ENCODE measurements at regions not wholly inside any gene's neighbourhood (a gene's known extent, or its start where the extent isn't known, plus 50 kb on each side); places are given as distances from the start of the nearest gene placed in this dataset.

DNA sequence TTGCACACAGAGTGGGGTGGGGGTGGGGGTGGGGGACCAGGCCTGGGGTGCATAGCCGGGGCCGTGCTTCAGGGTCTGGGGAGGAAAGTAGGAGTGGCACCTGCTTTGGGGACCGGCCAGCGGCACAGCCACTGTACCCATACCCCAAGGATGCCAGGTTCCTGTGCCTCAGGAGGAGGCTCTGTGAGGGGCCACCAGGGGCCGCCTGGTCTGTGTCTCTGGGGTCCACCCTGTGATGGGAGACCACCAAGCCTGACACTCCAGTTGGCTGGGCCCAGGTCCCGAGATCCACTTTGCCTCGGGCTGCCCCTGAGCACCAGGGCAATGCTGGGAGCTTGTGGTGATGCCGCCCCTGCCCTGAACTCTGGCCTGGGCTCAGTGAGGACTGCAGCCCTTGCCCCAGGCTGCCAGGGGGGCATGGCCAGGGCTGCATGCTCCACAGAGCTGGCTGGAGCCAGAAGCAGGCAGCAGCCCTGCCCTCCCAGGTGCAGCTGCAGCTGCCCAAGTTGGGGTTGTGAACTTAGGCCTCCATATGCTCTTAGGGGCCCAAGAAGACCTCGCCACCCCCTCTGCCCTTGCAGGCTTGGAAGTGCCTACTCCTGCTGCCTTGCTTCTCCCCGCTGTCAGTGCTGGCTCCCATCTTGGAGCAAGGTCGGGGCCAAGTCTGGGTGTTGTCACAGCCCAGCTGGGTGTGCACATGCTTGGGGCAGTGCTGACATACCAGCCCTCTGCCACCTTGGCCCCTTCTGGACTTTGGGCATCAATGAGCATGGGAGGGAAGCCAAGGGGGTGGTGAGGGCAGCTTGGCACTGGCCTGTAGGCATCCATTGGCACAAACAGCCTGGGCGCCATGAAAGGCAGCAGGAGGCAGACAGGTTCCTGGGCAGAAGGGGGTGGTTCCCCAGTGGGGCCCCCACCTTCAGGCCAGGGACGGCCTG is 123.3 kb upstream of the THY1 start:
- no peak for DNase-seq (ENCODE audit: low read depth)

DNA sequence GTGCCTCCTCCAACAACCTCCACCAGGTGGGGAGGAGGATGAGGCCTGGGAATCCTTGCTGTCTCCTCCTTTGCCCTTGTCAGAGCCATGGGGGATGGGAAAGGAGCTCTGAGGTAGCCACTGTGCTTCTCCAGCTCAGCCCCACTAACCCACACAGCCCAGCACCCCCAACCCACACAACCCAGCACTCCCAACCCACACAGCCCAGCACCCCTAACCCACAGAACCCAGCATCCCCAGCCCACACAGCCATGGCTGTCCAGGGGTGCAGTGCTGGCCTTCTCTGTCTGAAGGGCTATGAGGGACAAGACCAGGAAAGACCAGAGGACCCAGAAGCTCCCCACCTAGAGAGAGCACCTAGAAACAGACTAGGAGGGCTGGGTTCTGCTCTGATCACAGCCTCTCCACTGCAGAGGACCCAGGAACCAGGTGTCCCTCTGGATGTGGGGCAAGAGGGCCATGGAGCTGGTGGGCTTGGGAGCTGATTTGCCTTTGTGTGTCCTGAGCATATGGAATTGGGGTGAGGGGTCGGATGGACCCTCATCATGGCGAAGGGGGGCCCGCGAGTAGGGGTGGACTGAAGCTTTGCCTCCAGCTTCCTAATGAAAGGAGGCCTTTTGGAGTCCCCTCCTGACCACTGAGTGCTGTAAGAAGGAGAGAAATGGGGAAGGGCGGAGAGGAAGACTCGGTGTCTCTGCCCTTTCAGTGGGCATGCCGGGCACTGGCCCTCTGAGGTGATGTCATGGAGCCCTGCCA is 117.6 kb upstream of the THY1 start:
- no peak for DNase-seq (ENCODE audit: low read depth)

DNA sequence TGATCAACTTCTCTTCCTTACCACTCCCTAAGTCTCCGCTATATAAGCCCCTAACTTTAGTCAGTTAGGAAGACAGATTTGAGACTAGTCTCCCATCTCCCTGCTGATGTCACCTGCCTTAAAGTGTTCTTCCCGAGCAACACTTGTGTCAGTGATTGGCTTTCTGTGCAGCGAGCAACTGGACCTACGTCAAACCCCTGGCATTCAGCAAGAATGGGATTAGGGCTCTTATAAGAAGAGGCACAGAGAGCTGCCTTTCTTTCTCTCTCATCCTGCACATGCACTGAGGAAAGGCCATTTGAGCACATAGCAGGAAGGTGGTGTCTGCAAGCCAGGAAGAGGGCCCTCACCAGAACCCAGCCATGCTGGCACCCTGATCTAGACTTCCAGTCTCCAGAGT is 116.6 kb upstream of the THY1 start:
- no peak for DNase-seq (ENCODE audit: low read depth)

DNA sequence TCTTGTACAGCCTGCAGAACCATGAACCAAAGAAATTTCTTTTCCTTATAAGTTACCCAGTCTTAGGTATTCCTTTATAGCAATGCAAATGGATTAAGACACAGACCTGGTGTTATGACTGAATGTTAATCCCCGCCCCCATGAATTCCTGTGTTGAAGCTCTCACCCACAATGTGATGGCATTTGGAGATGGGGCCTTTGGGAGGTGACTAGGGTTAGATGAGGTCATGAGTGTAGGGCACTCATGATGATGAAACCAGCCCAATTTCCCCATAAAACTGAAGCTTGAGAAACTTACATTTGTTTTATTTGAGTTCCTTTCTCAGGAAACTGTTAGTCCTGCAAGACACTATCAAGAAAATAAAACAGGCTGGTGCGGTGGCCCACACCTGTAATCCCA is 115.8 kb upstream of the THY1 start:
- no peak for DNase-seq (ENCODE audit: low read depth)

DNA sequence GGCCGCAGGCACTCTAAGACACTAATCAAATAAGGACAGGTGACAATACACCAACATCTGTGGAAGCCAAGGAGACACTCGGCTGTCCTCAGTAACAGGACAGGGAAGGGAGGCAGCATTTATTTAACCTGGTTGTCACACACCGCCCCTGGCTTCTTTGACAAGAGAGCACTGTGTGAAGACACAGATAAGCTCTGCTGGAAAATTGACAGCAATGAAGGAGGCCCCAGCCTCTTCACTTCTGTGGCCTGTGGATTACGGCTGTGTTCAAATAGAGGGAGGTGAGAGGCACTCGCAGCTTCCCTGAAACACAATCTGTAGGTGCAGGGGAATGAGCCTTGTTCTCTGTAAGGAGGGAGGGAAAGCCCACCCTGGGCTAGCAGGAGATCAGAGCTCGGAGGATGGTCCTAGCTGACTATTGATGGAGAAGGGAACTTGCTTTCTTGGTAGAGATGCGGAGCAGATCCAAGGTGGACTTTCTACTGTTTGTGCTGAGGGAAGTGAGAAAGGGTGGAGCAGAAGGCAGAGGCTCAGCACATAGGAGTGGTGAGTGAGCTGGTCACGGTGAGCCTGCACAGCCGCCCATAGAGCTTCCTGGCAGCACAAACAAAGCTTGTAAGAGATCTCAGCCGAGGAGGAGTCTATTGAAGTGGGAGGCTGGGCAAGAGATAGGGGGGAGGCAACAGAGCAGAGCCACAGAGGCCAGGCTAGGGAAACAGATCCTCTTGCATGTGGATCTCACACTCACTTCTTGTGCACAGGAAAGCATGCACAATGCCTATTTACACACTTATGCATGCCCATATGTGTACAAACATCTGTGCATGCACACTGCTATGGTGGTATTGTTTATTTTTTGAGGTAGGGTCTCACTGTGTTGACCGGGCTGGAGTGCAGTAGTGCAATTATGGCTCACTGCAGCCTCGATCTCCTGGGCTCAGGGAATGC is 114.6 kb upstream of the THY1 start:
- DNase-seq (ENCODE audit: low read depth) = no peak

DNA sequence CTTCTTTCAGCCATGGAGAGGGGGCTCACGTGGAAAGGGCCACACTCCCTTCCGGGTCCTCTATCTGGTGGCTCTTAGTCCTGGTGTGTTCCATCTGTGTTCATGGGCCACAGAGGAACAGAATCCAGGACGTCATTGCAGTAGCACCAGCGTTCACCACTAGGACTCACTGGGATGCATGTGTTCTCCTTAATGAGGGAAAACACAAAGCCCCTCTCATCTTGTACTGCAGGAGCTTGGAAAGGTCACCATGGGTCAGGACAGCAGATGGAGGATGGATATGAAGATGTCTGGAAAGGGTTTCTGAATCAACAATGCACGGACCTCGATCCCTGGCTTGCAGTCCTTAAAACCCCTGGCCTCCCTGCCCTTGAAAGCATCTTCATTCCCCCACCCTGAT is 113.8 kb upstream of the THY1 start:
- DNase-seq (ENCODE audit: low read depth) = no peak

DNA sequence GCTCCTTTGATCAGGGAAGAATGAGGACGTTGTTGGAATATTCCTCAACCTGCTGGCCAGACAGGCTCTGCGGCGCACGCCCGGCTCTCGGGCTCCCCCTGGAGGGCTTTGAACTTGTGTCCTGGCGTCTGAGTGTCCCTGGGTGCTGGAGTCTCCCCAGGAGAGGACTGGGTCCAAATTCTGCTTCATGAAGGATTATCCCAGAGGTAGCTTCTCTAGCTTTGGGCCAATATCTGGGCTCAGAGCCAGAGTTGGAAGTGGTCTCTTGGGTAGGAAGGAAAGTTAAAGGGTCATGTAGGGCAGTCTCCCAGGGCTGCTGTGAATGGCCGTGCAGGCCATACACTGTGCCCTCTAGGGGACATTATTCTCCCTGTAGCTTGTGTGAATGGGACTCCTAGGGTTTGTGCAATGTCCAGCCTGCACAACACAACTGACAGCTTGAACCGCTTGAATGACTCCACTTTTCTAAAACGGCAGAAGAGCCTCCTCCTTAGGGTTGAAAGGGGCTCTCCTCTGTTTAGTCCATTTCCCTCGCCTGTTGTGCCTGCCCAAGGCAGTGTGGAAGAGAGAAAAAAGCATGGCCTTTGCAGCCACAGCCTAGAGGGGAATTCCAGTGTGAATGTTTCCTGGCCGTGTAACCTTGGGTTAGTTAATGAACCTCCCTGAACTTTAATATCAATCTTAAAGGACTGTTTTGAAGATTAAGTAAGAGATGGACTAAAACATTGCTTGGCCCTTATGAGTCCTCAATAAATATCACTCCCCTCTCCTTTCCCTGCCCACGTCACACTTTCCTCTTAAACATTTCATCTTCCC is 111.2 kb upstream of the THY1 start:
- DNase-seq (ENCODE audit: low read depth) = peak; percentile 14

DNA sequence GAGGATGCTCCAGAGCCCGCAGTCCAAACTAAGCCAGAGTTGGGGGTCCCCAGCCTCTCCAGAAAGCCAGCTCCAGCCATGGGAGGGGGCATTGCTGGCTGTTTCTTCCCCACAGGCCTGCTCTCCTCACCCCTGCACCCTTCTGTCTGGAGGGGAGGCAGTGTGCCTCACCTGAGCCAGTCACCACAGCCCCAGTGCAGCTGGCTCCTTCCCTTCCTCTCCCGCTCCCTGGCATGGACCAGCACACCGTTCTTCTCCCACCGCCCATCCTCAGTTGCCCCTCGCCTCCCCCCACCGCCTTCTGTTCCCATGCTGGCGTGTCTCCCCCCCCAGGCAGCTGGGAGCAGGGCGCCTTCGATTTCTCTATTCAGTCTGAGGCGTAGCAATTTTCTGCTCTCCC is 110.5 kb upstream of the THY1 start:
- DNase-seq (ENCODE audit: low read depth) = no peak

DNA sequence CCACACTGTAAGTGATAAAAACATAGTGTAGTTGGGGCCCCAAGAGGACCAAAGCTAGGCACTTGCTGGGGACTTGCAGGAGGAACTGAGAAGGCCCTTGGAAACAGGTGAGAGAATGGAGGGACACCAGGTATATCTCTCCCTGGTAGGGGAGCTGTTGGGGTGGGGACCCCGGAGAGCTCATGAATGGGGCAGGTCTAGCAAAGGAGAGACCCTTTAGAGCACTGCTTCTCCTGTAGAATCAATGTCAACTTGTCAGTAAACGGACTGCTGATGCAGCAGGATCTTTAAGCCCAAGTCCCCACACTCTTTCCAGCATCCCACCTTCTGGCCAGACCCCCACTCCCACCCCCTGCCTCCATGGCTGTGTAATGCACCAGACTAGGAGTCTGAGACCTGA is 109.6 kb upstream of the THY1 start:
- DNase-seq (ENCODE audit: low read depth) = no peak

DNA sequence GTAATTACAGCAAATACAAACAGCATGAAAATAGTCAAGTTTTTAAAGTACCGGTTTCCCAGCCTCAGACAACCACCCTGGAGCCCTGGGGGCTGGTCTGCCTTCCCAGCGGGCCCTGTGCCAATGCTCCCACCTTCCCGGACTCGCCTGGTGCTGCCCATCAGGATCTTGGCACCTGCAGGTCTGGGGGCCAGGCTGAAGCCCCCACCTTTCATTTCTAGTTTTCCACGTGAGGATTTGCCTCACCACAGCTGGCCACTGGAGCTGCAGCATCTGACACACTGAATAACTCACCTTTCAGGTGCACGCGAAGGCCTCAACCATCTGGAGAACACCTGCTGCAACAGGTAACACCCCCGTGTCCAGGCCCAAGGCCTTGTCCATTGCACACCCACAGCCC is 108.7 kb upstream of the THY1 start:
- no peak for DNase-seq (ENCODE audit: low read depth)

DNA sequence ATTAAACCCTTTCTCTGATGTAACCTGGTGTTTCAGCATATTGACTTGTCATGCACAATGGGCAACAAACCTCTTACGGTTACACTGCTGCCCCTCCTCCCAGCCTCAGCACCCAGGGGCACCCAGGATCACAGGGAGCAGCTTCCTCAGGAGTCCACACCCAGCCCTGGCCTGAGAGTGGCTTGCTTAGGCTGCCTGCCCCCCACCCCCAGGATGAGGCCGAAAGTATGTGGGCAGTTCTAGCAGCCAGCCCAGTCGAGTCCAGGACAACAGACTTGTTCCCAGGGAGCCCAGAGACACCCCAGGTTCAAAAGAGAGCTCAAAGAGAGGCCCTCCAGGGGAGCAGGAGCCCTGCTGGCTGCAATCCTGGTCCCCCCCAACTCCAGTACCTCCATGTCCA is 108.1 kb upstream of the THY1 start:
- DNase-seq (ENCODE audit: low read depth) = no peak

DNA sequence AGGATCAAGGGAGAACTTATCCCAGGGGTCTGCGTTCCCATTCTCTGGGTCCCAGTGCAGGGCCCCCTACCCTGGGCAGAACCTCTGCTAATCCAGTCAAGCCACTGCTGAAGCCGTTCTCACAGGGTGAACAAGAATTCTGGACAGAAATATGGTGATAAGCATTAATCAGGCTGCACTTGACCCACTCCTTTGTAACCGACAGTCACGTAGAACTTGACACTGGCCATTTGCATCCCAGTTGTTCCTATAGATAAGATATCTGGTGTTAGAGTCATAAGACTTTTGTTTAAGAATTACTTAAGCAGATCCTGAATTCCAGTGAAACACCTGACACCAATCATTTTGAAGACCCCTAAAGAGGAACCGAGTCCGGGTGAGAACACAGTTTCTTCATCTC is 107.5 kb upstream of the THY1 start:
- no peak for DNase-seq (ENCODE audit: low read depth)

DNA sequence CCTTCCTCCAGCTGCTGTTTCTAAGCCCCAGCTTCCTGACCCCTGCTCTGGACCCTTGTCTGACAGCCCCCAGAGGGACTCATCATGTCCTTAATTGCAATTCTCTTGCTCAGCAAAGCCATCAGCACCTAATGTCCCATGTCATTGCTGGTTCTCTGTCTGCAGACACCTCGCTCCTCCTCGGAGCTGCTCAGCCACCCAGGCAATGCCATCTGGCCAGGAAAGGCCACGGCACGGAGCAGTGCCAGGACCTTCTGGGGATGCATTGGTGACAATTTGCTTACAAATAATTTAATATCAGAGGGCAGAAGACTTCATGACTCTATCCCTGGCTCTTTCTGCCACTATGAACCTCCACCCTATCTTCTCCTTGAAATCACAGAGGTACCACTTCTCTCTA is 107.0 kb upstream of the THY1 start:
- DNase-seq (ENCODE audit: low read depth) = no peak

DNA sequence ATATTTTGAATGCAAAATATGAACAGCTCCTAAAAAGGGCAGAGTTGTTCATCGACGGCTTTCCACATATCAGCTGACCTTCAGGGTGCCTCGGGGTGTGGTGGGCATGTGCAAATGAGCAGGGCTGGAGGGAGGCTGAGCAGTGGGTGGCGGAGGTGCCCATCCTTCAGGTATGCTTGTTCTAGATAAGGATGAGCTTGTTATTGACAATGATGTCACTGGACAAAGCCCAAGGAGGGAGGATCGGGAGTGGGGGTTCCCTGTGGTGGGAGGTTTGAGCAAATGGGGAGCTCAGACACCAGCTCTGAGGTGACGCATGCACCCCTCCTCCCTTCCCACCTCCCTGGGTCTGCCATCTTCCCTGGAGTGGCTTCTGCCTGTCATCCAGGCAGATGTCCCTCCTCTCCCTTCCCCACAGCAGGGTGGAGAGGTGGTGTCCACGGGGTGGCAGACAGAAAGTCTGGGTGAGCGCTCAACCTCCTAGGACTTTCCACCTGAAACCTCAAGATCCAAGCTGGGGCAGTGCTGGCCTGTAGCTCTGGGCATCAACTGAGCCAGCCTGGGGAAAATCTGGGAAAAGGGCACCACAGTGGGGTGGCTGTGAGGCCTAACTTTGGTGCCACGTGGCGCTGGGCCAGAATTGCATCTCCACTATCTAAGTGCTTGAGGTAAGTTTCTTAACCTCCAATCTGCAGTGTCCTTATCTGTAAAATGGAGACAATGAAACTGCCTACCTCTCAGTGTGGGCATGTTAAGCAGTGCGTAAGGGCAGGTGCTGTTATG is 106.3 kb upstream of the THY1 start:
- no peak for DNase-seq (ENCODE audit: low read depth)

DNA sequence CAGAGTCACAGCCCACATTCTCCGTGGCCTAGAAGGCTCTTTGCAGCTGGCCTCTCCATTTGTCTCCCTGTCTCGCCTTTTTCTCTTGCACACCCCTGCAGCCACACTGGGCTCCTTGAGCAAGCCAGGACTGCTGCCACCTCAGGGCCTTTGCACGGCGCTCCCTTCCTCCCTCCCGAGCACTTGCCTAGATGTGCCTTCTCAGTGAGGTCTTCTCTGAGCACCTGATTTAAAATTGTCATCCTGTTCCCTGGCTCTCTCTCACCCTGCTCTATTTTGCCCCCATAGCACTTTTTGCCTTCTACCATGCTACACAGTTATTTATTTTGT is 102.9 kb upstream of the THY1 start:
- no peak for DNase-seq (ENCODE audit: low read depth)

DNA sequence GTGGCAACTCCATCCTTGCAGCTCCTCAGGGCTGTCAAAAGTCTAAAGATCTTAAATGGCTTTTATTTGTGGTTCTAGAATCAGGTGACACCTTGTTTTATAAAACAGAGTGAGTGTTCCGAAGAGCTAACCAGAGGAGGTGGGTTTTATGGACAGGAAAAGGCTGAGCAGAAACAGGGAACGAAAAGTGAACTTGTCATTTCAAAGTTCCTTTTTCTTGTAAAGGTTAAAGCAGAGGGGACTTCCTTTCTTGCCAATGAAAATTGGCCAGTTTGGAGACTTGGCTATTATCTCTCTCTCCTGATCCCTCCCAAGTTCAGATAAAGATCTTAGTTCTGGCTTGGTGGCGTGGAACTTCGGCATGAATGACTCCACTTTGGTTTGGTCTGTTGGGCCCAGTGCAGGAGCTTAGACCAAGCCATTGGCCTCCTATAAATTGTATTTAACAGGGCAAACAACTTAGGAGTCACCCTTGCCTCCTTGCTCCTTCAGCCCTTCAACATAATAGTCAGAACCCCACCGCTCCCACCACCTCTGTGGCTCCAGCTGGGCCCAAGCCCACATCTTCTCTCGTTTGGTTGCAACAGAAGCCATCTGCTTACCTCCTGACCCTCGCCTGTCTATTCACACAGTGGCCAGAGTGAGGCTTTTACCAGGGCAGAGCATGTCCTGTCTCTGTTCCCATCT is 102.4 kb upstream of the THY1 start:
- no peak for DNase-seq (ENCODE audit: low read depth)

DNA sequence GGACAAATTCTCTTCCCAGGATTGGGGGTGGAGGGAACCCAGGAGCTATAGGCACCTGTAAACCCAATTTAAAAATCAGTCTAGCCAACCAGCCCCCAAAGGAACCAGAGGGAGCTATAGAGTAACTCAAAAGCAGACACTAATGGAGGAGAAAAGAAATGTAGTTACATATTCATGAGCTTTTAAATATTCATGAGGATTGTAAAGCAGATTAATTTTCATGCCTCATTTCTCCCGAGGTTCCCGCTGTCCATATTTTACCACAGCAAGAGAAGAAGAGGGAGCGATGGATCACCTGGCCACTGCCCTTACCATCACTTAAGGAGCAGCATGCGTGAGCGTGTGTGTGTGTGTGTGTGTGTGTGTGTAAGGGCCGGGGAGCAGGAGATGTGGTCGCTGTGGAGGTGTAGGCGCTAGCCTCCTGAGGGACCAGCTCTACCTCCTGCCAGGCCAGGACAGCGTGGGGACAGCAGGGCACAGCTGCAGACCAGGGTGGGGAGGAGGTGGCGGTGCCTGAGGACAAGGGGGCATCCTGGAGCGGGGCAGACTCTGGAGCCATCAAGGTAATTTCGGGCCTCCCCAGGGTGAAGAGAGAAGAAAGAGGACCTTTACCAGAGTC is 100.7 kb upstream of the THY1 start:
- no peak for DNase-seq (ENCODE audit: low read depth)

DNA sequence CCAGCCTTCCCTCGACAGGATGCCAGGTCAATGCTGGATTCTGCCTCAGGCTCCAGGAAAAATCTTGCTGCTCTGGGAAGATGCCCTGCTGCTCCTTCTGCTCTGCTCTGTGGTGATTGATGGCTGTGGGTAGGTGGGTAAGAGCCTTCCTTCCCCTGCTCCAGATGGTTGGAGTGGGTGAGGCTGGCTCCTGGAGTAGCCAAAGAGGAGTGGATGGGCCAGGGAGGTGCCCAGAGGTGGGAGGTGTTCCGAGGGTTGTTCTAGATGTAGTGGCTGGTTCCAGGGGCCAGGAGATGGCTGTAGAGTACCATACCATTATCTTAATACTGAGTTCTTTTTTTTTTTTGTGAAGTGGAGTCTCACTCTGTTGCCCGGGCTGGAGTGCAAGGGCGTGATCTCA is 99.6 kb upstream of the THY1 start:
- DNase-seq (ENCODE audit: low read depth) = no peak

DNA sequence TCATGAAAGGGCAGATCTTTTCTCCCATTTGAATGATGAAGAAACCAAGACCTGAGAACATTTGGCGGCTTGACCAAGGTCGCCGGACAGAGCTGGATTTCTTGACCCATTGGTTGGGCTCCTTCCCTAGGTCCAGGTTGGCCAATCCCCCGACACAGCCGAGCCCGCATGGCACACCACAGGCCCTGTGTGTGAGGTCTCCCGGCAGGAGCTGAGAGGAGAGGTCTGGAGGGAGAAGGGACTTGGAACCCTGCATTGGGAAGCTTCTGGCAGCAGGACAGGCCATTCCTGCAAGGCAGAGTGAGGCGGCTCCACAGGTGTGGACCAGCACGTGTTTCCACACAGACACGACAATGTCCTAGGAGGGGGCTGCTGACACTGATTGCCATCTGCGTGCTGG is 98.6 kb upstream of the THY1 start:
- DNase-seq (ENCODE audit: low read depth) = no peak

DNA sequence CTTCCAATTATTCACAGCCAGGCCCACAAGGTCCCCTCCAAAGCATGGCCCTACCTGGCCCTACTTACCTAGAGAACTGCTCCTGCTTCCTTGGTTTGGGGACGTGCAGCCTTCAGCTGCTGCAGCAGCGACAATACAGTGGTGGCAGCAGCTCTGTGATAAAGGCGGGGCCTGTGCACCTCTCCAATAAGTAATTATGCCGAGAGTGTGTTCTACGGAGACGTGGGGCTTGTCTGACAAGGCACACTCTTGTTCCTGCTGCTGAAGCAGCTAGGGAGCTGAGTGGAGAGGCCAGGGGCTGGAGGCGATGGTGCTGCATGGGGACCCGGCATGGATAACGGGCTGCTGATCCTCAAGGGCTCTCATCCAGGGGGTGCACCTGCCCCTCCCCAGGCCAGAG is 98.0 kb upstream of the THY1 start:
- no peak for DNase-seq (ENCODE audit: low read depth)

Measured in stimulated activated CD8-positive, alpha-beta memory T cell treated with anti-CD3 and anti-CD28 coated beads, Interleukin-15, amount 100 ng/mL, for 1 hour (primary cell).